Urinary bladder (tissue), 3 donors: ENCODE measurements at regions not wholly inside any gene's neighbourhood (a gene's known extent, or its start where the extent isn't known, plus 50 kb on each side); places are given as distances from the start of the nearest gene placed in this dataset.
A peak's percentile ranks its signal among the peaks of the same experiment; 100 is the strongest.
"Not testable (repeated sequence)": the region's sequence is repeated elsewhere in the genome, so short reads cannot be mapped to it uniquely, and the experiment has no call there.

Source experiments
- DNase-seq: peaks from one replicate; pipeline ENCODE4 v3.0.0-alpha.2; 2015; ENCODE audit errors: extremely low spot score
- H3K27ac ChIP-seq: one replicate; pipeline ENCODE4 v1.5.1; 2013; ENCODE audit warnings: low read depth, mild to moderate bottlenecking, moderate library complexity
- H3K36me3 ChIP-seq: one replicate; pipeline ENCODE4 v1.6.1; 2013; ENCODE audit warnings: mild to moderate bottlenecking, moderate library complexity; ENCODE audit not compliant: insufficient read depth
- H3K4me1 ChIP-seq: one replicate; pipeline ENCODE4 v1.6.1; 2013; ENCODE audit warnings: mild to moderate bottlenecking, moderate library complexity; ENCODE audit not compliant: insufficient read depth
- H3K4me3 ChIP-seq: one replicate; pipeline ENCODE4 v1.5.1; 2013; ENCODE audit warnings: low read depth, low read length
- WGBS: extraction: QIAGEN DNeasy Blood & Tissue Kit; methylation state at CpG from one replicate; pipeline ENCODE4 v1.1.7; 2013; 5-methylcytosine and 5-hydroxymethylcytosine counted together
- donor health status: healthy with polysubstance abuse.
- donor health status: healthy.

DNA sequence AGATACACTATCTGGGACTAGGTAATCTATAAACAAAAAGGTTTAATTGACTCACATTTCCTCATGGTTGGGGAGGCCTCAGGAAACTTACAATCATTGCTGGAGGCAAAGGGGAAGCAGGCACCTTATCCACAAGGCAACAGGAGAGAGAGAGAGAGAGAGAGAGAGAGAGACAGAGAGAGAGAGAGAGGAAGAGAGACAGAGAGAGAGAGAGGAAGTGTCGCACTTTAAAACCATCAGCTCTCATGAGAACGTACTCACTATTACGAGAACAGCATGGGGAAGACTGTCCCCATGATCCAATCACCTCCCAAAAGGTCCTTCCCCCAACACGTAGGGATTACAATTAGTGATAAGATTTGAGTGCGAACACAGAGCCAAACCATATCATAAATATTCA lies 253.5 kb upstream of the TRIB2 start:
- H3K4me3 ChIP-seq = no peak overlapping the region
- no peaks in the 10 kb centered on the region for H3K4me1 ChIP-seq
- H3K36me3 ChIP-seq = no peaks in the 10 kb centered on the region
- no peak for DNase-seq
- 70% methylated on average over 5 of the region's 5 CpGs for WGBS
- no peak overlapping the region for H3K27ac ChIP-seq

- Histone ChIP-seq H3K4me1 (no peaks in the 10 kb centered on the region), H3K4me3 (no peak overlapping the region), H3K36me3 (no peaks in the 10 kb centered on the region), H3K27ac (no peak overlapping the region)
- DNase-seq = no peak
- WGBS = 60% methylated on average over 5 of the region's 5 CpGs
These were observed 251.1 kb upstream of the TRIB2 start for GRCh38 chr2:12465631-12466135.

DNA sequence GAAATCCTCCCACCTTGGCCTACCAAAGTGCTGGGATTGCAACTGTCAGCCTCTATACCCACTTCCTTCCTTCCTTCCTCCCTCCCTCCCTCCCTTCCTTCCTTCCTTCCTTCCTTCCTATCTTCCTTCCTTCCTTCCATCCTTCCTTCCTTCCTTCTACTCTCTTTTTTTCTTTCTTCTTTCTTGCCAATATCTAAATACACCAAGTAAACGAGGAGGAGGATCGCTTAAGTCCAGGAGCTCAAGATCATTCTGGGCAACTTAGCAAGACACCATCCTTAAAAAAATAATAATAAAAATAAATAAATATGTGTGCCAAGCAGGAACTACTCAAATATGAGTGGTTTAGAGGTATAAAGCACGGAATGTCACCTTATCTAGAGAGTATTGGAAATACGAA lies 249.4 kb upstream of the TRIB2 start:
- Histone ChIP-seq H3K4me3 (no peak overlapping the region), H3K4me1 (no peaks in the 10 kb centered on the region), H3K27ac (no peak overlapping the region), H3K36me3 (no peaks in the 10 kb centered on the region)
- 96% methylated on average over 4 of the region's 4 CpGs for WGBS
- DNase-seq = no peak

- no peak overlapping the region for H3K27ac ChIP-seq
- WGBS = 35% methylated on average over 3 of the region's 3 CpGs
- peak; percentile 17 for DNase-seq
- H3K4me3 ChIP-seq = no peak overlapping the region
- no peaks in the 10 kb centered on the region for H3K4me1 ChIP-seq
- H3K36me3 ChIP-seq = no peaks in the 10 kb centered on the region
These were observed 247.6 kb upstream of the TRIB2 start for GRCh38 chr2:12469141-12469561.

DNA sequence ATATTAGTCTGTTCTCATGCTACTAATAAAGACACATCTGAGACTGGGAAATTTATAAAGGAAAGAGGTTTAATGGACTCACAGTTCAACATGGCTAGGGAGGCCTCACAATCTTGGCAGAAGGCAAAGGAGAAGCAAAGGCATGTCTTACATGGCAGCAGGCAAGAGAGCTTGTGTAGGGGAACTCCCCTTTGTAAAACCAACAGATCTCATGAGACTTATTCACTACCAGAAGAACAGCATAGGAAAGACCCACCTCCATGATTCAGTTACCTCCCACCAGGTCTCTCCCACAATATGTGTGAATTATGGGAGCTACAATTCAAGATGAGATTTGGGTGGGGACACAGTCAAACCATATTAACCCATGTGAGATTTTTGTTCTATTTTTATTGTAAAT lies 244.5 kb upstream of the TRIB2 start:
- not testable (repeated sequence) for DNase-seq, H3K4me3 ChIP-seq

GRCh38 chr2:12478151-12479064 lies 238.3 kb upstream of the TRIB2 start:
- no peak for DNase-seq
- no peaks in the 10 kb centered on the region for H3K4me1 ChIP-seq
- no peaks in the 10 kb centered on the region for H3K36me3 ChIP-seq
- H3K27ac ChIP-seq = no peak overlapping the region
- no peak overlapping the region for H3K4me3 ChIP-seq
- 83% methylated on average over 9 of the region's 9 CpGs for WGBS

More for the DNA sequence above, 244.5 kb upstream of the TRIB2 start:
- H3K36me3 ChIP-seq, H3K27ac ChIP-seq, H3K4me1 ChIP-seq: not testable (repeated sequence)

DNA sequence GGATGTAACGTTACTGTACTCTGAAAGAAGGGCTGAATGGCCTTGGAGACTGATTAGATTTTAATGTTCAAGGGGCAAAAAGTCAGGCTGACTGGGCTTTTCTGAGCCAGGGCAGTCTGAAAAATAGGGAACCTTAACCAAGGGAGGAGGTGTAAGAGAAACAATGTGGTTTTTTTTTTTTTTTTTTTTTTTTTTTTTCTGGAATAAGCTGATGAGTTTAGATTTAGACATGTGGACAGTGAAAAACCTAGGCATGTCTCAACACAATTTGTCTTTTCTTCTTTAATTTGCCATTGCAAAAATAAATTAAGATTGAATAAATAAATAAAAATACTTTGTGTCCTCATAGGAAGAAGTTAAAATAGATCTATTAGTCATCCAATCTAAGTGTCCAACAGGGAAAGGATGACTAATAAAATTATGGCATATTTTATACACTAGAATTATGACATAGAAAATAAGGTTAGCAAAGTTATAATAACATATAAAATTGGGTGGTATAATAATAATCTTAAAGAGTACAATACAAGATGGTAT lies 237.6 kb upstream of the TRIB2 start:
- 70% methylated on average over 1 of the region's 1 CpG for whole genome bisulfite sequencing
- Histone ChIP-seq H3K27ac (no peak overlapping the region), H3K36me3 (no peaks in the 10 kb centered on the region)

DNA sequence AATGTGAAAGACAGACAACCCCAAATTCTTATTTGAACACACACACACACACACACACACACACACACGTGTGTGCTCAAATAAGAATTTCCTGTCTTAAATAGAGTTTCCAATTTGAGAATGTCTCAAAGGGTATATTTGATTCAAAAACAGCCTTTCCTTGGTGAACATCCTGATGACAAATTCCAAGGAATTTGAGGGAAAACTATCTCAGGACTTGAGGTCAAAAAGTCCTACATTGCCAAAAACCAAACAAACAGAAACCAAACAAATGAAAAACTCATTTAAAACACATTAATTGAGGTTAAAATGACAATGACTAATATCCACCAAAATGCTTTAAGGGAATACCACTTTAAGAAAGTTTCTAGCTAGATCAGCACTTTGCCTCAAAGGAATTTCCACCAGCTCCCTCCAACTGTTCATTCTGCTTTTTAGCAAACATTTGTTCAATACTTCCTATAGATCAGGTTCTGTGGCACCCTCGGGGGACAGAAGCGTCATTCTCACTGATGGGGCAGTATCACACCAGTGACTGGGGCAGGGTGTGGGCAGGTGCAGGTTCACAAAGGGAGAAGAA lies 232.1 kb upstream of the TRIB2 start:
- no peak overlapping the region for H3K4me3 ChIP-seq
- no peaks in the 10 kb centered on the region for H3K36me3 ChIP-seq
- no peak for DNase-seq
- 84% methylated on average over 3 of the region's 3 CpGs for WGBS
- H3K27ac ChIP-seq = no peak overlapping the region
- no peaks in the 10 kb centered on the region for H3K4me1 ChIP-seq

More for the DNA sequence above, 237.6 kb upstream of the TRIB2 start:
- Histone ChIP-seq H3K4me1 (no peaks in the 10 kb centered on the region), H3K4me3 (no peak overlapping the region)
- DNase-seq = no peak

DNA sequence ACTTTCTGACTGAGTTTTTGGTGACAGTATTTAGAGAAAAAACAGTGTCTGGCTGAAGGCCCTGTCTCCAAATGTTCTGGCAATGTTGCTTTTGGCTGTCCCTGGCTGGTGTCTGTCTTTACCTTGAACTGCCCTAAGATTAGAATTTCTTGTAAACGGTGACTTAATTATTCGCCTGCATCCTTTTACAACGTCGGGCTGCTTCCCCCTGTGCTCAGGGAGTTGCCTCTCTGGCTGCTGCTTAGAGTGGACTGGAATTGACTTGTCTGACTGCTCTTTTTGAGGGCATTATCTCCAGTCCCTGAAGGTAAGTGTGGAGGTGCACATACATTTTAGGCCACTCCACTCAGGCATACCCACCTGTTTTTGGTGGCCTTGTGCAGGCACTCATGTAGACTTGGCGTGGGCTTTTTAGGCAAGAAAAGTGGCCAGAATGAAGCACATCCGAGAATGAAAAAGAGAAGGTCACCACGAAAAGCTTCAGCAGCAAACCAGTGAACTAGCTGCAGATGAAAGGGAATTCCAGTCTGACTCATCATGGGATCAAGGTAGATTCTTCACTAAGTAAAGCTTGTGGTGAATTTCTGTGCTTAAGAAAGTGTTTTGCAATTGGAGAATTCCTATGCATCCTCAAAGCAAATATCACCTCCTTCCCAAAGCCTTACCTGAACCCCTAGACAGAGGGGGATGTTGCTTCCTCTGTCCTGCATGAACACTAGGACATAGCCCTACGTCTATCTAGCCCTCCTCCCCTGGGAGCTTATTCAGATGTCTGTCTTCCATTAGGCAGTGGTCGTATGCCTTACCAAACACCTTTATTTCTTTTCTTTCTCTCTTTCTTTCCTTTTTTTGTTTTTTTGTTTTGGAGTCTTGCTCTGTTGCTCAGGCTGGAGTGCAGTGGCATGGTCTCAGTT lies 230.3 kb upstream of the TRIB2 start:
- Histone ChIP-seq H3K4me3 (no peak overlapping the region), H3K36me3 (no peaks in the 10 kb centered on the region), H3K27ac (no peak overlapping the region), H3K4me1 (no peaks in the 10 kb centered on the region)
- no peak for DNase-seq
- WGBS = 54% methylated on average over 9 of the region's 9 CpGs

DNA sequence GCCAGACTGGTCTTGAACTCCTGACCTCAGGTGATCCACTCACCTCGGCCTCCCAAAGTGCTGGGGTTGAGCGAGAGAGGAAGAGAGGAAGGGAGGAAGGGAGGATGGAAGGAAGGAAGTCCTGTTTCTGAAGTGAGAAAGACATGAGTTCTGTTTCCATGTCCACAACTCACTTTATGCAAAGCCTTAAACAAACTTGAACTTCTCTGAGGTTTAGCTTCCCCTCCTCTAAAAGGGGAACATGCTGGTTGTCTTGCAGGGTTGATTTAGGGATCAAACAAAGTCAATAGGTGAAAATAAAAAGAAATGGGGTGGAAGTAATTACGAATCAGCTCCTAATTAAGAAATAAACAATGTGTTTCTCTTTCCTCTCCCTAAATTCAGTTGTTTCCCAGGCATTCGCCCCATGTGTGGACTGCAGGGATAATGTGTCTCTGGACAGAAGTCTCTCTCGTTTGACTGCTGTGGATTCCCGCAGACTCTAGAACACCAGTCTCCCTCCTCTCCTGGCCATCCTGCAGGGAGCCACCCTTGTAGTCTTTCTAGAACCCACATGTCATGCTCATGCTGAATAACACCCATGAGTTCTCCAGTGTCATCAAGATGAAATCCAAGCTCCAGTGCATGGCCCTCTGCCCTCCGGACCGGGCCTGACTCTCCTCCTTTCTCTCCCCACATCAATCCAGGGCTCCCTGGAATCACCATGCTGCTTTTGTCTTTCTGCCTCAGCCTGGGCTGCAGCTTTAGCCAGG lies 229.3 kb upstream of the TRIB2 start:
- Histone ChIP-seq H3K4me1 (no peaks in the 10 kb centered on the region), H3K27ac (no peak overlapping the region), H3K36me3 (no peaks in the 10 kb centered on the region), H3K4me3 (no peak overlapping the region)
- WGBS = 91% methylated on average over 8 of the region's 8 CpGs
- DNase-seq = no peak

DNA sequence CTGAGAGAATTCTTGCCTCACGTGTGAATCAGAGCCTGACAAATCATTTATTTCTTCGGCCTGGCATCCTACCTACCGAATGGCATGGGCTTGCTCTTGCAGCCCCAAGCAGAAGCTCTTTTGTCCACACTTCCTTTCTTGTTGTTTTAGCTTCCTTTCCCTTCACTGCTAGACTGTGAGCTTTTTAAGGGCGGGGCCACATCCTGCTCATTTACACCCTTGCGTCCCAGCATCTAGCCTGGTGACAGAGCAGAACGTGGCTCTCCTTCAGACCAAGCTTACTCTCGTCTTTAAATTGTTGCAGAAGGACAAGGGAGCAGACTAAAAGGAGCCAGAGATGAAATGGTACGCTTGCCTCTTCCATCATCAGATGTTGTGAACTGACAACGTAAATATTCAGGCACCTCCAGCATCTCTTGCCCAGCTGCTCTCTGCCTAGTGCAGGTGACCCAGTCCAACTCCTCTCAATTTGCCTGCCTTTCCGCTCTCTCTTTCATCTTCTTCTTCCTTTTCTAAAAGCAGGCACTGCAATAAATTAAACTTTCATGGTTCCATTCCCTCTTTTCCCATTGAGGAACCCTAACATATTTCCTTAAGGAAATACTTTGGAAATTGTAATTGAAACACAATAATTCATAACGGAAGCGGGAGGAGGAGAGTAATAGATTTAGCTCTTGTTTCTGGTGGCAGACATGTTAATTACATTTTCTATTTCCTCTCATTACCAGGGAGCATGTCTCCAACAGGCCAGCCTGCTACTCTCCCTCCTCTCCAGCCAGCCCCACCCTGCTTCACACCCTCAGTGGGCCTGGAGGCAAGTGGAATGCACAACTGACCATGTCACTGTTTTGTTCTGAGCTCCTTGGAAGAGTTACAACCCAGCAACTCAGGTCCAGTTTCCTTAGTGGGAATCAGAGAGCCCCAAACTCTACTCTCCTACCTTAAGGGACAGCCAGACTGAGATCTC lies 228.1 kb upstream of the TRIB2 start:
- Histone ChIP-seq H3K4me1 (no peaks in the 10 kb centered on the region), H3K36me3 (no peaks in the 10 kb centered on the region), H3K27ac (no peak overlapping the region), H3K4me3 (no peak overlapping the region)
- no peak for DNase-seq
- 72% methylated on average over 12 of the region's 12 CpGs for WGBS

- no peak overlapping the region for H3K27ac ChIP-seq
- no peak overlapping the region for H3K4me3 ChIP-seq
- H3K36me3 ChIP-seq = no peaks in the 10 kb centered on the region
- WGBS = 86% methylated on average over 4 of the region's 4 CpGs
- no peak for DNase-seq
- no peaks in the 10 kb centered on the region for H3K4me1 ChIP-seq
These were observed 226.1 kb upstream of the TRIB2 start for GRCh38 chr2:12490641-12491040.
